GM19463 (cell line): ENCODE measurements at regions not wholly inside any gene's neighbourhood (a gene's known extent, or its start where the extent isn't known, plus 50 kb on each side); places are given as distances from the start of the nearest gene placed in this dataset.

Source experiments
- ATAC-seq: cut with Tn5 transposase; IDR thresholded peaks from one replicate; pipeline ENCODE4 v1.9.1; 2021; ENCODE audit warnings: mild to moderate bottlenecking, moderate library complexity; ENCODE audit not compliant: unreplicated experiment

GRCh38 chr12:25903603-25904245, 54.8 kb upstream of the RASSF8 start:
- no peak for ATAC-seq

- ATAC-seq = no peak
Measured at GRCh38 chr12:25904442-25904841, 54.0 kb upstream of the RASSF8 start.

DNA sequence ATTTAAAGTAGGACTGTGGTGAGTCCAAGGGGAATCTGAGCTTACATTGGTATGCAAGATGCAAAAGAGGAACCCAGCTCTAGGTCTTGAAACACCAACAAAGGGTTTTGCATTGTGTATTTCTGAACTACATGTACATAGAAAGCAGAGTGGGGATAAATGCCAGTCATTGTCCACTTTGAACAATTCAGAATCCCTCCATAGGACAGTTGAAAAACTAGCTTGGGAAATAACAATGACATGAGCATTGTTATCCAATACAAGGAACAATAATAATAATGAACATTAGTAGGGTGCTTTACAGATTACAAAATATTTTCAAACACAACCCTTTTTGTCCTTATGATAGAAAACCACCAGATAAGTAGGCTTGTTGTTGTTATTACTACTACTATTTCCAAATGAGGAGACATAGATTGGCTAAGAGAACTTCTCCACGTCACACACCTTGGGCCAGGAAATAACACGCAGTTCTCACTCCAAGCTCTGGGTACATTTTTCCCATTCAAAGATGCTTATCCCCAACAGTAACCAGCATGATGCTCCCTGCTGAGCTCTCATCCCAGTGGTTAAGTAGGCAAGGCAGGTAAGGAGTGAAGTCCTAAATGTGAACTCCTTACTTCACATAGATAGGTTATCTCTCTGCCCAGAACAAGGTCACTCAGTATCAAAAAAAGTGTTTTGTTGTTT, 51.7 kb upstream of the RASSF8 start:
- no peak for ATAC-seq
